Naive thymus-derived CD4-positive, alpha-beta T cell (primary cell): ENCODE measurements at regions not wholly inside any gene's neighbourhood (a gene's known extent, or its start where the extent isn't known, plus 50 kb on each side); places are given as distances from the start of the nearest gene placed in this dataset.
A peak's percentile ranks its signal among the peaks of the same experiment; 100 is the strongest.

ENCODE experiments used
- ATAC-seq: fragments of 150-1000 bp; cut with Tn5 transposase; 2 replicates; pipeline ENCODE4 v1.10.0; 2021; ENCODE audit warnings: mild to moderate bottlenecking, moderate library complexity
- CTCF ChIA-PET: fragments of 350-600 bp; sonication (Branson Sonifier 250); formaldehyde crosslinking; loops from one replicate; lab custom pipeline; 2021; ENCODE audit warnings: antibody characterized with exemption; lab: Charles Lee
- POLR2A ChIA-PET: fragments of 350-600 bp; sonication (Branson Sonifier 250); formaldehyde crosslinking; loops from one replicate; lab custom pipeline; 2021; ENCODE audit warnings: antibody characterized with exemption, inconsistent platforms; lab: Charles Lee
- DNase-seq, 9 donors: peaks; one replicate each; pipeline versions ENCODE4 v3.0.0 to v3.0.0-alpha.2; 2020 to 2022; ENCODE audit warnings: mixed read lengths in 1 of 9
- H3K27ac ChIP-seq: one replicate; pipeline ENCODE4 v1.7.0; 2013; ENCODE audit warnings: mild to moderate bottlenecking, low read depth, low read length, moderate library complexity
- H3K27me3 ChIP-seq, 2 donors: one replicate each; pipeline ENCODE4 v1.7.0; 2013; ENCODE audit warnings: low read length in 2 of 2, mild to moderate bottlenecking in 2 of 2, moderate library complexity in 2 of 2; ENCODE audit not compliant: control insufficient read depth in 2 of 2, insufficient read depth in 2 of 2
- H3K36me3 ChIP-seq, 3 experiments: 1 replicate in 2 of 3; 2 replicates in 1 of 3; pipeline ENCODE4 v1.7.0; 2013; ENCODE audit warnings: low read length in 3 of 3, mild to moderate bottlenecking in 3 of 3, moderate library complexity in 1 of 3; ENCODE audit not compliant: insufficient read depth in 3 of 3, control insufficient read depth in 2 of 3
- H3K4me1 ChIP-seq, 2 donors: one replicate each; pipeline ENCODE4 v1.7.0; 2013; ENCODE audit warnings: low read length in 2 of 2, mild to moderate bottlenecking in 2 of 2, moderate library complexity in 1 of 2; ENCODE audit not compliant: control insufficient read depth in 2 of 2, insufficient read depth in 2 of 2
- H3K4me3 ChIP-seq: 2 replicates; pipeline ENCODE4 v1.7.0; 2013; ENCODE audit warnings: mild to moderate bottlenecking, low read length
- H3K9me3 ChIP-seq, 3 experiments: 1 replicate in 2 of 3; 2 replicates in 1 of 3; pipeline ENCODE4 v1.7.0; 2013; ENCODE audit warnings: low read length in 3 of 3; ENCODE audit not compliant: control insufficient read depth in 2 of 3
- H3K27ac Mint-ChIP-seq, 9 donors: one replicate each; pipeline ENCODE4 v1.8.0; 2020 to 2022; ENCODE audit warnings: mixed read lengths in 9 of 9, mild to moderate bottlenecking in 8 of 9, moderate library complexity in 5 of 9, inconsistent platforms in 2 of 9
- H3K27me3 Mint-ChIP-seq, 5 donors: one replicate each; pipeline ENCODE4 v1.8.0; 2021 to 2022; ENCODE audit warnings: mixed read lengths in 5 of 5, mild to moderate bottlenecking in 1 of 5
- H3K36me3 Mint-ChIP-seq, 5 donors: one replicate each; pipeline ENCODE4 v1.8.0; 2020 to 2022; ENCODE audit warnings: mixed read lengths in 5 of 5, mild to moderate bottlenecking in 3 of 5, inconsistent platforms in 1 of 5
- H3K4me1 Mint-ChIP-seq, 7 donors: one replicate each; pipeline ENCODE4 v1.8.0; 2020 to 2022; ENCODE audit warnings: mixed read lengths in 7 of 7, mild to moderate bottlenecking in 3 of 7, inconsistent platforms in 1 of 7
- H3K4me3 Mint-ChIP-seq, 10 donors: one replicate each; pipeline ENCODE4 v1.8.0; 2020 to 2022; ENCODE audit warnings: mild to moderate bottlenecking in 10 of 10, mixed read lengths in 10 of 10, moderate library complexity in 6 of 10, inconsistent platforms in 2 of 10
- H3K9me3 Mint-ChIP-seq, 11 donors: one replicate each; pipeline ENCODE4 v1.8.0; 2020 to 2022; ENCODE audit warnings: mixed read lengths in 11 of 11, mild to moderate bottlenecking in 4 of 11, inconsistent platforms in 1 of 11, moderate library complexity in 1 of 11
- intact Hi-C, 2 donors: fragments of 100-400 bp; cut with micrococcal nuclease; formaldehyde crosslinking; loops; one replicate each; pipeline ENCODE4 v1.15.1; 2023

DNA sequence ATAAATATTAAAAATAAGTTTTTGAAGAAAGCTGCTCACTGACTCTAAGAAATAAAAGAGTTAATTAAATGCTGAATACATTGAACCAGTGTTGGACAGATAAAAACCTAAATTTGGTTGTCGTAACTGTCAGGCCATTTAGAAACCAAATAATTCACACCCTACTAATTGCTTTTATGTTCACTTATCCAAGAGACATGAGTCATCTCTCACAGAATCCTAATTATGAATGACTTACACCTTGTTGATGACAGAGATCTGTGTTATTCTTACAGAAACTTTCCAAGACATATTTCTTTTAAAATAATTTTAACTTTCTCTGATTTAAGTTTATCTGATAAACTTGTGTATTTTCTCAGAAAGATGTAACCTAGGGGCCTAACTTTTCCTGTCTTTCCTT lies 250.7 kb downstream of the IKZF2 start:
- POLR2A ChIA-PET: no interaction called here
- no peaks in the 10 kb centered on the region for H3K27me3 ChIP-seq
- intact Hi-C loops: no loop called here
- H3K4me1 ChIP-seq: no peaks in the 10 kb centered on the region
- H3K9me3 ChIP-seq: no peaks in the 10 kb centered on the region
- H3K27ac ChIP-seq: no peak overlapping the region
- ATAC-seq: no peak
- Mint-ChIP-seq H3K36me3 (no peaks in the 10 kb centered on the region), H3K9me3 (peaks cover 0 to 2% (median 0%) of the 10 kb centered on the region in 11 donors), H3K27me3 (no peaks in the 10 kb centered on the region), H3K4me1 (peaks cover 0 to 2% (median 0%) of the 10 kb centered on the region in 7 donors), H3K4me3 (no peak overlapping the region), H3K27ac (no peak overlapping the region)
- CTCF ChIA-PET: no interaction called here
- H3K36me3 ChIP-seq: no peaks in the 10 kb centered on the region
- H3K4me3 ChIP-seq: no peak overlapping the region
- no peak for DNase-seq

DNA sequence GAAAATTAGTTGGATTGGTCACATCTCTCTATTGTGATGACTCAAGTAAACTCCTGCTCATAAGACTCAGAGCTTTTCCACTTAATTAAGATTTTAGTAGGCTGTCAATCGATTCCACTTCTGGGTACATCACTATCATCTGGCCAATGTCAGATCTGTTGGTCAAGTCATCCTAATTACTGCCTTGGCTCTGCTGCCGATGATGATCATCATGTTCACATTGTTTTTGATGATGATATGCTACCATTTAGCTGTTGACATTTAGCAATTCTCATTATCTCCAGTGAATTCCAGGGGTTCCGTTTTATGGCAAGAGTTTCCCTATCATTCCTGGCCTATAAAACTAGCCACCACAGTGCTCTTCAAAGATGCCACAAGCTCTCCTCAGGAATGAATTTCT lies 253.4 kb downstream of the IKZF2 start:
- POLR2A ChIA-PET: no interaction called here
- H3K36me3 Mint-ChIP-seq: no peaks in the 10 kb centered on the region
- intact Hi-C loops: loop anchor here in 1 of 2 donors (10.0 kb wide), 1 partner anchor 257 kb away; the partner anchor contains the start of gene IKZF2
- Histone ChIP-seq H3K36me3 (no peaks in the 10 kb centered on the region), H3K4me1 (no peaks in the 10 kb centered on the region), H3K9me3 (no peaks in the 10 kb centered on the region), H3K4me3 (no peak overlapping the region), H3K27me3 (no peaks in the 10 kb centered on the region), H3K27ac (no peak overlapping the region)
- no peaks in the 10 kb centered on the region for H3K27me3 Mint-ChIP-seq
- no peak overlapping the region for H3K4me3 Mint-ChIP-seq
- CTCF ChIA-PET: no interaction called here
- ATAC-seq: no peak
- H3K27ac Mint-ChIP-seq: no peak overlapping the region
- peaks cover 0 to under 1% (median 0%) of the 10 kb centered on the region in 7 donors for H3K4me1 Mint-ChIP-seq
- DNase-seq: no peak
- peaks cover 0 to 2% (median 0%) of the 10 kb centered on the region in 11 donors for H3K9me3 Mint-ChIP-seq

DNA sequence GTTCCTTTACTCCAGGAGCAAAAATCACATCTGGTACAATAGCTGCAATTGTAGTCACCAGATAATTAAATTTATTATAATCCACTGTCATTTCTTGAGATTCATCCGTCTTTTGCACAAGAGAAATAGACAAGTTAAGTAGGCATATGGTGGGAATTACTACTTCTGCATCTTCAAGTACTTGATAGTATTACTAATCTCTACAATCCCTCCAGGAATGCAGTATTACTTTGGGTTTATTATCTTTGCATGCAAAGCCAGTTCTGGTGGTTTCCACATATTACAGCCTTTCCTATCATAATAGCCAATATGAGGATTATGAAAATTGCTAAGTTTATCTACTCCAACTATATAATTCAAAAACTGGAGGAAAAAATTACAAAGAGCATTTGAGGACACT lies 254.1 kb downstream of the IKZF2 start:
- H3K27ac Mint-ChIP-seq: no peak overlapping the region
- intact Hi-C loops: loop anchor here in 1 of 2 donors (10.0 kb wide), 1 partner anchor 258 kb away; the partner anchor contains the start of gene IKZF2

DNA sequence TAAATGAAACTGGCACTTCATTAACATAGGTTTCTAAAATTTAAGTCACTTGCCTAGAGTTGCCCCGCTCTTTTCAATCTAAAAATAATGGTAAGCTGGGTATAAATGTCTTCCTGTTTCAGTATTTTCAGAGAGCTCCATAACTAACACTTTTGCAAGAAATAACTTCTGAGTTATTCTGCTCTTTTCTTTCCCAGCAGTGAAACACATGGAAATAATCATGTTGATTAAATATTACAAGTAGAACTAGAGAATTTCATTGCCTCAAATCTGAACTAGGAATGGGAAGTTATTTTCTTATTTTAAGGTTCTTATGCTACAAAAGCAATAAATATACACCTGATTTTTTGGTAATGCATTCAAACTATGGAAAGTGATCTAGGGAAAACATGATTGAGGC lies 257.4 kb downstream of the IKZF2 start:
- peaks cover 0 to 3% (median 0%) of the 10 kb centered on the region in 11 donors for H3K9me3 Mint-ChIP-seq
- H3K27me3 Mint-ChIP-seq: no peaks in the 10 kb centered on the region
- no peaks in the 10 kb centered on the region for H3K4me1 ChIP-seq
- no peaks in the 10 kb centered on the region for H3K9me3 ChIP-seq
- no peaks in the 10 kb centered on the region for H3K36me3 Mint-ChIP-seq
- no peaks in the 10 kb centered on the region for H3K27me3 ChIP-seq
- H3K4me3 ChIP-seq: no peak overlapping the region
- CTCF ChIA-PET: no interaction called here
- DNase-seq (no peak), ATAC-seq (no peak)
- H3K27ac ChIP-seq: no peak overlapping the region
- no peak overlapping the region for H3K27ac Mint-ChIP-seq
- H3K36me3 ChIP-seq: no peaks in the 10 kb centered on the region
- POLR2A ChIA-PET: no interaction called here
- intact Hi-C loops: loop anchor here in 1 of 2 donors (10.0 kb wide), 1 partner anchor 261 kb away; the partner anchor contains the start of gene IKZF2
- no peak overlapping the region for H3K4me3 Mint-ChIP-seq
- H3K4me1 Mint-ChIP-seq: peaks cover 0 to 4% (median 0%) of the 10 kb centered on the region in 7 donors

More for the DNA sequence above, 254.1 kb downstream of the IKZF2 start:
- H3K4me1 Mint-ChIP-seq: peaks cover 0 to under 1% (median 0%) of the 10 kb centered on the region in 7 donors
- CTCF ChIA-PET: no interaction called here
- no peaks in the 10 kb centered on the region for H3K9me3 ChIP-seq
- ATAC-seq (no peak), DNase-seq (no peak)
- H3K27me3 Mint-ChIP-seq: no peaks in the 10 kb centered on the region
- H3K9me3 Mint-ChIP-seq: peaks cover 0 to 1% (median 0%) of the 10 kb centered on the region in 11 donors
- H3K27me3 ChIP-seq: no peaks in the 10 kb centered on the region
- H3K4me3 Mint-ChIP-seq: no peak overlapping the region
- no peak overlapping the region for H3K4me3 ChIP-seq
- no peaks in the 10 kb centered on the region for H3K4me1 ChIP-seq
- no peak overlapping the region for H3K27ac ChIP-seq
- H3K36me3 Mint-ChIP-seq: no peaks in the 10 kb centered on the region
- H3K36me3 ChIP-seq: no peaks in the 10 kb centered on the region
- POLR2A ChIA-PET: no interaction called here

DNA sequence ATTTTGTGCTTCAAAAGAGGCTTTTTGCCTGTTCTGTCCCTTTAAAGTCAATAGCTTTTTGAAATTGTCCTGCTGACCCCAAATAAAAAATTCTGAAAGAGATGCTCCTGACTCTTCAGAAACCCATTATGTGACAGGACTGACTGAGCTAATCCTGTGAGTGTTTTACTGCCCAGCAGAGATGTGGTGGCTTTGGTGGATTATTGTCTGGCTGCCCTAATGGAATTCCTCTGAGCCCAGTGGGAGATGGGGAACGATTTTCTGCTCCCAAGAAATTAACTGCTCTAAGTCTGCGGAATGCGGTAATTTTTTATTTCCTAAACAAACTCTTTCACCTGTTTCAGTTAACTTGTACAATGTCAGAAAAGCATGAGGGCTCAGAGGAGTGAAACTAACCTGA lies 258.2 kb downstream of the IKZF2 start:
- H3K4me1 ChIP-seq: no peaks in the 10 kb centered on the region
- Mint-ChIP-seq H3K27me3 (no peaks in the 10 kb centered on the region), H3K4me3 (no peak overlapping the region), H3K27ac (no peak overlapping the region), H3K36me3 (no peaks in the 10 kb centered on the region), H3K9me3 (peaks cover 0 to 3% (median 0%) of the 10 kb centered on the region in 11 donors), H3K4me1 (peaks cover 0 to 4% (median 0%) of the 10 kb centered on the region in 7 donors)
- H3K36me3 ChIP-seq: no peaks in the 10 kb centered on the region
- POLR2A ChIA-PET: interaction anchor here (0.6 kb wide), 1 partner anchor 1845 kb away, joined by 3 read pairs; no protein-coding TSS in a partner anchor
- no peak for ATAC-seq
- H3K4me3 ChIP-seq: no peak overlapping the region
- no peak overlapping the region for H3K27ac ChIP-seq
- no peaks in the 10 kb centered on the region for H3K9me3 ChIP-seq
- intact Hi-C loops: loop anchor here in 1 of 2 donors (10.0 kb wide), 1 partner anchor 262 kb away; the partner anchor contains the start of gene IKZF2
- no peaks in the 10 kb centered on the region for H3K27me3 ChIP-seq
- CTCF ChIA-PET: no interaction called here
- no peak for DNase-seq

DNA sequence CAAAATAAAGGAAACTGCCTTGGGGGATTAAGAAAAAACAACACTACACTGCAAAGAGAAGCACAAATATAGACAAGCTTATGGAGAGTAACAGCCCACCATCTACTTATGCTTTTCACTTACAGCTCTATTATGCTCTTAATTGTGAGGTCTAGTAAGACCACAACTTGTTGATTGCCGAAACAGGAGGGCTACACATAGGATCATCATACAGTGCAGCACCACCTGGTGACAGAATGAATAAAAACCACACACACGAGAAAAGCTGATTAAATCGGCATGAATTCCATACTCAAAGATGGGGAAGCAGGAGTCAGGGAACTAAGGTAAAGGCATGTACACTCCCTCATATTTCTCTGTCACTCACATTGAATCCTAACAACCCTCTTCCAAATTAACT lies 259.2 kb downstream of the IKZF2 start:
- H3K4me3 ChIP-seq: no peak overlapping the region
- H3K9me3 Mint-ChIP-seq: peaks cover 0 to 3% (median 0%) of the 10 kb centered on the region in 11 donors
- intact Hi-C loops: loop anchor here in 1 of 2 donors (10.0 kb wide), 1 partner anchor 263 kb away; the partner anchor contains the start of gene IKZF2
- no peaks in the 10 kb centered on the region for H3K36me3 Mint-ChIP-seq
- ChIA-PET POLR2A (no interaction called here), CTCF (no interaction called here)
- peaks cover 0 to 4% (median 0%) of the 10 kb centered on the region in 7 donors for H3K4me1 Mint-ChIP-seq
- H3K36me3 ChIP-seq: no peaks in the 10 kb centered on the region
- H3K27me3 ChIP-seq: no peaks in the 10 kb centered on the region
- peak; percentile 26 for ATAC-seq
- no peak overlapping the region for H3K27ac ChIP-seq
- no peaks in the 10 kb centered on the region for H3K4me1 ChIP-seq
- no peaks in the 10 kb centered on the region for H3K9me3 ChIP-seq
- no peak overlapping the region for H3K27ac Mint-ChIP-seq
- H3K27me3 Mint-ChIP-seq: no peaks in the 10 kb centered on the region
- no peak for DNase-seq
- no peak overlapping the region for H3K4me3 Mint-ChIP-seq

DNA sequence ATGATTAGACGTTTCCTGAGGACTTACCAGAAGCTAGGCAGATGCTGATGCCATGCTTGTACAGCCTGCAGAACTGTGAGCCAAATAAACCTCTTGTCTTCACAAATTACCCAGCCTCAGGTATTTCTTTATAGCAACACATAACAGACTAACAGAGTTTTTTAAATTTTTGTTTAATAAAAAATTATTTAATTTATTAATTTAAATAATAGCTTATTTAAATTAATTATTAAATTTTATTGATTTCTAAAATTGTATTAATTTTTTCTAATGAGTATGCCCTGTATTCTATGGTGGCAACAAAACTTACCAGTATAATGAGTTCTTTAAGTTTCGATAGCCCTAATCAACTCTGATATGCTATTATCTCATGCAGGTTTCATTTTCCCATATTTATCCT lies 259.8 kb downstream of the IKZF2 start:
- intact Hi-C loops: loop anchor here in 1 of 2 donors (10.0 kb wide), 1 partner anchor 263 kb away; the partner anchor contains the start of gene IKZF2
- Histone ChIP-seq H3K4me3 (no peak overlapping the region), H3K4me1 (no peaks in the 10 kb centered on the region), H3K27me3 (no peaks in the 10 kb centered on the region), H3K36me3 (no peaks in the 10 kb centered on the region), H3K27ac (no peak overlapping the region), H3K9me3 (no peaks in the 10 kb centered on the region)
- peaks cover 0 to 4% (median 0%) of the 10 kb centered on the region in 7 donors for H3K4me1 Mint-ChIP-seq
- ChIA-PET CTCF (no interaction called here), POLR2A (no interaction called here)
- H3K27ac Mint-ChIP-seq: no peak overlapping the region
- no peak for DNase-seq
- no peak overlapping the region for H3K4me3 Mint-ChIP-seq
- ATAC-seq: no peak
- H3K36me3 Mint-ChIP-seq: no peaks in the 10 kb centered on the region
- no peaks in the 10 kb centered on the region for H3K27me3 Mint-ChIP-seq
- H3K9me3 Mint-ChIP-seq: peaks cover 0 to 5% (median 2%) of the 10 kb centered on the region in 11 donors
